SK-N-SH treated with all-trans-retinoic acid at 6 μM for 48 hours (cell line): ENCODE measurements at regions not wholly inside any gene's neighbourhood (a gene's known extent, or its start where the extent isn't known, plus 50 kb on each side); places are given as distances from the start of the nearest gene placed in this dataset.

Source experiments
- CREB5 ChIP-seq: fragments of 250-450 bp; sonication (Bioruptor Pico); IDR thresholded peaks from 2 replicates; pipeline ENCODE4 v1.5.1; 2020; ENCODE audit warnings: low read depth, mild to moderate bottlenecking, moderate library complexity
- OSR1 ChIP-seq: fragments of 250-450 bp; sonication (Bioruptor Pico); IDR thresholded peaks from 2 replicates; pipeline ENCODE4 v1.8.0; 2022; ENCODE audit warnings: moderate library complexity, mild to moderate bottlenecking, inconsistent platforms
- TOX ChIP-seq: fragments of 250-450 bp; sonication (Bioruptor Pico); IDR thresholded peaks from 2 replicates; pipeline ENCODE4 v1.8.0; 2021; ENCODE audit warnings: mild to moderate bottlenecking, moderate library complexity, borderline replicate concordance
- ZC3H10 ChIP-seq: fragments of 250-450 bp; sonication (Bioruptor Pico); IDR thresholded peaks from 2 replicates; pipeline ENCODE4 v1.5.1; 2021; ENCODE audit warnings: mild to moderate bottlenecking, moderate library complexity
- ZFP3 ChIP-seq: fragments of 250-450 bp; sonication (Bioruptor Pico); IDR thresholded peaks from 2 replicates; pipeline ENCODE4 v1.5.0; 2020; ENCODE audit warnings: mild to moderate bottlenecking, moderate library complexity
- ZNF565 ChIP-seq: fragments of 450-650 bp; formaldehyde crosslinking; conservative IDR thresholded peaks from 2 replicates; pipeline ENCODE4 v1.5.0; 2020; ENCODE audit warnings: low read depth, mild to moderate bottlenecking, moderate library complexity
- ZNF8 ChIP-seq: fragments of 450-650 bp; formaldehyde crosslinking; IDR thresholded peaks from 2 replicates; pipeline ENCODE4 v1.5.0; 2020; ENCODE audit warnings: mild to moderate bottlenecking, moderate library complexity
- TF ChIP-seq, protein P1 (sequence below): fragments of 250-450 bp; sonication (Bioruptor Pico); IDR thresholded peaks from 2 replicates; pipeline ENCODE4 v1.5.0; 2020; ENCODE audit warnings: mild to moderate bottlenecking, moderate library complexity
- TF ChIP-seq, protein P2 (sequence below): fragments of 250-450 bp; sonication (Bioruptor Pico); IDR thresholded peaks from 2 replicates; pipeline ENCODE4 v1.8.0; 2021; ENCODE audit warnings: low read depth, mild to moderate bottlenecking, moderate library complexity, borderline replicate concordance
- TF ChIP-seq, protein P3 (sequence below): fragments of 250-450 bp; sonication (Bioruptor Pico); IDR thresholded peaks from 2 replicates; pipeline ENCODE4 v1.5.1; 2021; ENCODE audit warnings: mild to moderate bottlenecking, moderate library complexity

- TF ChIP-seq OSR1 (no peak), ZFP3 (CRISPR knock-in tag) (no peak), CREB5 (CRISPR knock-in tag) (no peak), TOX (CRISPR knock-in tag) (no peak), ZNF8 (no peak), ZNF565 (CRISPR knock-in tag) (no peak), ZC3H10 (CRISPR knock-in tag) (no peak)
- TF ChIP-seq, protein P1, sequence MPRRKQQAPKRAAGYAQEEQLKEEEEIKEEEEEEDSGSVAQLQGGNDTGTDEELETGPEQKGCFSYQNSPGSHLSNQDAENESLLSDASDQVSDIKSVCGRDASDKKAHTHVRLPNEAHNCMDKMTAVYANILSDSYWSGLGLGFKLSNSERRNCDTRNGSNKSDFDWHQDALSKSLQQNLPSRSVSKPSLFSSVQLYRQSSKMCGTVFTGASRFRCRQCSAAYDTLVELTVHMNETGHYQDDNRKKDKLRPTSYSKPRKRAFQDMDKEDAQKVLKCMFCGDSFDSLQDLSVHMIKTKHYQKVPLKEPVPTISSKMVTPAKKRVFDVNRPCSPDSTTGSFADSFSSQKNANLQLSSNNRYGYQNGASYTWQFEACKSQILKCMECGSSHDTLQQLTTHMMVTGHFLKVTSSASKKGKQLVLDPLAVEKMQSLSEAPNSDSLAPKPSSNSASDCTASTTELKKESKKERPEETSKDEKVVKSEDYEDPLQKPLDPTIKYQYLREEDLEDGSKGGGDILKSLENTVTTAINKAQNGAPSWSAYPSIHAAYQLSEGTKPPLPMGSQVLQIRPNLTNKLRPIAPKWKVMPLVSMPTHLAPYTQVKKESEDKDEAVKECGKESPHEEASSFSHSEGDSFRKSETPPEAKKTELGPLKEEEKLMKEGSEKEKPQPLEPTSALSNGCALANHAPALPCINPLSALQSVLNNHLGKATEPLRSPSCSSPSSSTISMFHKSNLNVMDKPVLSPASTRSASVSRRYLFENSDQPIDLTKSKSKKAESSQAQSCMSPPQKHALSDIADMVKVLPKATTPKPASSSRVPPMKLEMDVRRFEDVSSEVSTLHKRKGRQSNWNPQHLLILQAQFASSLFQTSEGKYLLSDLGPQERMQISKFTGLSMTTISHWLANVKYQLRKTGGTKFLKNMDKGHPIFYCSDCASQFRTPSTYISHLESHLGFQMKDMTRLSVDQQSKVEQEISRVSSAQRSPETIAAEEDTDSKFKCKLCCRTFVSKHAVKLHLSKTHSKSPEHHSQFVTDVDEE (CRISPR knock-in tag), result no peak
- TF ChIP-seq, protein P2, sequence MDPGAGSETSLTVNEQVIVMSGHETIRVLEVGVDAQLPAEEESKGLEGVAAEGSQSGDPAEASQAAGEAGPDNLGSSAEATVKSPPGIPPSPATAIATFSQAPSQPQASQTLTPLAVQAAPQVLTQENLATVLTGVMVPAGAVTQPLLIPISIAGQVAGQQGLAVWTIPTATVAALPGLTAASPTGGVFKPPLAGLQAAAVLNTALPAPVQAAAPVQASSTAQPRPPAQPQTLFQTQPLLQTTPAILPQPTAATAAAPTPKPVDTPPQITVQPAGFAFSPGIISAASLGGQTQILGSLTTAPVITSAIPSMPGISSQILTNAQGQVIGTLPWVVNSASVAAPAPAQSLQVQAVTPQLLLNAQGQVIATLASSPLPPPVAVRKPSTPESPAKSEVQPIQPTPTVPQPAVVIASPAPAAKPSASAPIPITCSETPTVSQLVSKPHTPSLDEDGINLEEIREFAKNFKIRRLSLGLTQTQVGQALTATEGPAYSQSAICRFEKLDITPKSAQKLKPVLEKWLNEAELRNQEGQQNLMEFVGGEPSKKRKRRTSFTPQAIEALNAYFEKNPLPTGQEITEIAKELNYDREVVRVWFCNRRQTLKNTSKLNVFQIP, result no peak
- TF ChIP-seq, protein P3, sequence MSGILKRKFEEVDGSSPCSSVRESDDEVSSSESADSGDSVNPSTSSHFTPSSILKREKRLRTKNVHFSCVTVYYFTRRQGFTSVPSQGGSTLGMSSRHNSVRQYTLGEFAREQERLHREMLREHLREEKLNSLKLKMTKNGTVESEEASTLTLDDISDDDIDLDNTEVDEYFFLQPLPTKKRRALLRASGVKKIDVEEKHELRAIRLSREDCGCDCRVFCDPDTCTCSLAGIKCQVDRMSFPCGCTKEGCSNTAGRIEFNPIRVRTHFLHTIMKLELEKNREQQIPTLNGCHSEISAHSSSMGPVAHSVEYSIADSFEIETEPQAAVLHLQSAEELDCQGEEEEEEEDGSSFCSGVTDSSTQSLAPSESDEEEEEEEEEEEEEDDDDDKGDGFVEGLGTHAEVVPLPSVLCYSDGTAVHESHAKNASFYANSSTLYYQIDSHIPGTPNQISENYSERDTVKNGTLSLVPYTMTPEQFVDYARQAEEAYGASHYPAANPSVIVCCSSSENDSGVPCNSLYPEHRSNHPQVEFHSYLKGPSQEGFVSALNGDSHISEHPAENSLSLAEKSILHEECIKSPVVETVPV (CRISPR knock-in tag), result no peak
These were observed 256.1 kb downstream of the RPRM start for GRCh38 chr2:153222231-153223165.
